Kidney (tissue), 13 donors: ENCODE measurements at regions not wholly inside any gene's neighbourhood (a gene's known extent, or its start where the extent isn't known, plus 50 kb on each side); places are given as distances from the start of the nearest gene placed in this dataset.

Experiments used
- DNase-seq, 5 donors: peaks; one replicate each; pipeline ENCODE4 v3.0.0-alpha.2; 2013 to 2020
- FAIRE-seq: peaks from 2 replicates; lab custom pipeline; 2012; peaks lifted over from hg19 to GRCh38; lab: Jason Lieb, UNC
- H3K27ac ChIP-seq, 2 donors: one replicate each; pipeline ENCODE4 v1.7.0; 2013; ENCODE audit warnings: low read depth in 2 of 2, low read length in 2 of 2, inconsistent platforms in 1 of 2
- H3K27me3 ChIP-seq: one replicate; pipeline ENCODE4 v1.7.1; 2013; ENCODE audit warnings: low read length, inconsistent platforms; ENCODE audit not compliant: control insufficient read depth, insufficient read depth
- H3K36me3 ChIP-seq, 3 donors: one replicate each; pipeline versions ENCODE4 v1.7.0 to v1.7.1; 2013; ENCODE audit warnings: low read length in 3 of 3, control low read depth in 1 of 3, inconsistent platforms in 1 of 3; ENCODE audit not compliant: insufficient read depth in 3 of 3, control insufficient read depth in 2 of 3
- H3K4me1 ChIP-seq, 3 donors: one replicate each; pipeline versions ENCODE4 v1.7.0 to v1.7.1; 2013; ENCODE audit warnings: low read length in 3 of 3, inconsistent platforms in 1 of 3, low read depth in 1 of 3; ENCODE audit not compliant: control insufficient read depth in 2 of 3, insufficient read depth in 2 of 3
- H3K4me3 ChIP-seq, 3 donors: one replicate each; pipeline versions ENCODE4 v1.7.0 to v1.8.1; 2013; ENCODE audit warnings: low read length in 3 of 3, control low read depth in 1 of 3, inconsistent platforms in 1 of 3
- H3K9ac ChIP-seq, 3 donors: one replicate each; pipeline versions ENCODE4 v1.7.0 to v1.7.1; 2013; ENCODE audit warnings: low read length in 3 of 3, control low read depth in 1 of 3, inconsistent platforms in 1 of 3
- H3K9me3 ChIP-seq, 3 donors: one replicate each; pipeline versions ENCODE4 v1.7.0 to v1.7.1; 2013; ENCODE audit warnings: low read length in 3 of 3, control low read depth in 1 of 3, inconsistent platforms in 1 of 3; ENCODE audit not compliant: control insufficient read depth in 2 of 3, insufficient read depth in 1 of 3
- intact Hi-C: fragments of 100-400 bp; cut with DNase I; formaldehyde crosslinking; loops from one replicate; pipeline ENCODE4 v1.11.1; 2022
- TF ChIP-seq, protein P1 (sequence below): IDR thresholded peaks from 3 replicates; pipeline ENCODE4 v1.5.1; 2012; ENCODE audit warnings: mild to moderate bottlenecking, moderate library complexity, borderline replicate concordance; ENCODE audit not compliant: insufficient read depth; ENCODE audit errors: extremely low read depth
- donor health status: control.
- donor health status: control.
- donor health status: control.
- donor health status: control.
- donor health status: control.
- donor health status: DM: yes; HTN: yes; CAD: no.
- donor health status: Normal renal cell carcinoma (clear cell type).

DNA sequence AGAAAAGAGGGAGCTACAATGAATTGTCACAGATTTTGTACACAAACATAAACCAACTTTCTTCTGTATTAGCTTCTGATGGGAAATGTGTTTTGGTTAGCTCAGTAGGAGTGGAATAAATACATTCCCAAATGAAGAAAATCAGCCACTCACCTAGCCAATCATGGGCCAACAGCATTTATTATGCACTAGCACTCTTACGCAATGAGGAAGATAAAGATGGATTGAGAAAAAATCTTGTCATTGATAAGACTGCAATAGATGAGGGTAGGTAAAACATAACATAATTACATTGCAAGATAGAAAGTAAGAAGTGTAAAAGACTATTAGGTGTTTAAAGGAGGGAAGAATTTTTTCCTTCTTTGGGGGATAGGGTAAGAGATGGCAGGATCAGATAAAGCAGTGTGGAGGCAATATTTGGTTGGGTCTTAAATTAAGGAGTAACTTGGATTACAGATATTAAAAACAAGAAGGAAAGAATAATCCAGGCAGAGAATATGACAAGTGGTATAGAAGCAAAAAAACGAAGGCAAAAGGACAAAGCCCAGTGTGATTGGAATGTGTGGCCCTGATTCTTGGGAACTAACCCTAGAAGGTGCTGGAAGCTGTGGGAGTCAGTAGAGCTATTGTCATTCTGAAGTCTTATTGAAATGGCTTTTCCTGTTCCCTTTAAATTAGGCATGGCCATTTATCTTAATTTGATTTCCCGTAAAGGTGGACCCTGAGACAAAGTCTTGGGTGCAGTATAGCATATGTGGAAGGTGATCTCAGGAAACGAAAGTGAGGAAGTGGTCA is 208.4 kb upstream of the MEX3C start:
- no peak overlapping the region for H3K27ac ChIP-seq
- TF ChIP-seq, protein P1, sequence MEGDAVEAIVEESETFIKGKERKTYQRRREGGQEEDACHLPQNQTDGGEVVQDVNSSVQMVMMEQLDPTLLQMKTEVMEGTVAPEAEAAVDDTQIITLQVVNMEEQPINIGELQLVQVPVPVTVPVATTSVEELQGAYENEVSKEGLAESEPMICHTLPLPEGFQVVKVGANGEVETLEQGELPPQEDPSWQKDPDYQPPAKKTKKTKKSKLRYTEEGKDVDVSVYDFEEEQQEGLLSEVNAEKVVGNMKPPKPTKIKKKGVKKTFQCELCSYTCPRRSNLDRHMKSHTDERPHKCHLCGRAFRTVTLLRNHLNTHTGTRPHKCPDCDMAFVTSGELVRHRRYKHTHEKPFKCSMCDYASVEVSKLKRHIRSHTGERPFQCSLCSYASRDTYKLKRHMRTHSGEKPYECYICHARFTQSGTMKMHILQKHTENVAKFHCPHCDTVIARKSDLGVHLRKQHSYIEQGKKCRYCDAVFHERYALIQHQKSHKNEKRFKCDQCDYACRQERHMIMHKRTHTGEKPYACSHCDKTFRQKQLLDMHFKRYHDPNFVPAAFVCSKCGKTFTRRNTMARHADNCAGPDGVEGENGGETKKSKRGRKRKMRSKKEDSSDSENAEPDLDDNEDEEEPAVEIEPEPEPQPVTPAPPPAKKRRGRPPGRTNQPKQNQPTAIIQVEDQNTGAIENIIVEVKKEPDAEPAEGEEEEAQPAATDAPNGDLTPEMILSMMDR: no peak
- DNase-seq (no peak), FAIRE-seq (no peak)
- no peaks in the 10 kb centered on the region for H3K27me3 ChIP-seq
- H3K9ac ChIP-seq: no peak overlapping the region
- H3K9me3 ChIP-seq: no peaks in the 10 kb centered on the region
- H3K4me1 ChIP-seq: no peaks in the 10 kb centered on the region
- no peak overlapping the region for H3K4me3 ChIP-seq
- no peaks in the 10 kb centered on the region for H3K36me3 ChIP-seq
- intact Hi-C loops: no loop called here

DNA sequence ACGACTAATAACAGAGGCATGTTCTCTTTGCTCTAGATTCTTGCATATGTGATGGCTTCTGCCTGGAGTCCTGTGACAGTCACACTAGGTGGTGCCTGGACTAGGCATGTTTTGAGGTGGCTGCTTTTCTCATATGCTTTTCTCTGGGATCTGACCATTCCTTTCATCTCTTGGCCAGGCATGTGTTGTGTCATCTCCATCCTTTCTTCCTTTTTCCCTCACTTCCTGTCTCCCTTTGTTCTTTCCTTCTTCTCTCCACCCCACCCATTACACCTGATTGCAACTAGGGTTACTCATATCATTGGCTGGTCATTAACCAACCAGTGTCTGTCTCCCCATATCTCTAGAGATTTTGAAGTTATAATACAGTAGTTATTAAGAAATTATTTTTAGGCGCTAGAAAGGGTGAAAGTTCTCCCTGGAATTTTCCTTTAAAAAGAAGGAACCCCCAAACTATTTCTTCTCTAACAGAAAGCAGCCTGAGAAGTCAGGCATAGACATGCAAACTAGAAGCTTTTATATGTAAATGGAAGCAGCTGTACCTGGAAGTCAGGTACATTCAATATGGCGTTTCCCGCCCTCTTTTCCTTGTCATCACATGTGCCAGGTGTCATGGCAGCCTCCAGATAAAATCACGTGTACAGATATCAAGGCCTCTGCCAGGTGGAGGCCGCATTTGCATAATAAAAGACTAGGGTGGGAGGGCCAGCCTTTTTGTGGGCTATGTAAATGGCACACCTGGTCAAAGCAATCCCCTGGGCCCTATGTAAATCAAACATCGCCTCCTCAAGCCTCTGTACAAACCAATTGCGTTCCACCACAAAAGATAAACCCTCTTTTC is 220.4 kb upstream of the MEX3C start:
- Histone ChIP-seq H3K4me3 (no peak overlapping the region), H3K4me1 (no peaks in the 10 kb centered on the region), H3K9me3 (no peaks in the 10 kb centered on the region), H3K27me3 (no peaks in the 10 kb centered on the region), H3K9ac (no peak overlapping the region), H3K27ac (no peak overlapping the region), H3K36me3 (no peaks in the 10 kb centered on the region)
- FAIRE-seq: no peak
- no peak for DNase-seq
- TF ChIP-seq, protein P1: no peak
- intact Hi-C loops: no loop called here

DNA sequence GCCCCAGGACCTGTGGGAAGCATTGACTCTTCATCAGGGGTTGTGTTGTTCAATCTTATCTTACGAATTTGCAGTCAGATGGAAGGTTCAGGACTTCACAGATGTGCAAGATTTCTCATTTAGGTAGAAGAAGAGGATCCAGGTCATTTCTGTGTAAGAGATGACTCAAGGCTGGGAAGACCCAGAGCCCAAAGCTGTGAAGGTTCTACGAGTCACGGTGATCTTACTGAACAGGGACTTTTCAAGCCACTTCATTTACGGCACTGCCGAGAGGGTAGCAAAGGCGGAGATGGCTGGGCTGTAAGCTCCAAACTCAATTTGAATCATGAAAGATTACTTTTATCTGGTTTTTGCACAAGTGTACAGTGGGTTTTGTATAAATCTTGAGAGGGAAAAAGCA is 228.0 kb upstream of the MEX3C start:
- TF ChIP-seq, protein P1: no peak
- Histone ChIP-seq H3K27ac (no peak overlapping the region), H3K4me1 (no peaks in the 10 kb centered on the region), H3K27me3 (no peaks in the 10 kb centered on the region), H3K9ac (no peak overlapping the region), H3K36me3 (no peaks in the 10 kb centered on the region), H3K9me3 (no peaks in the 10 kb centered on the region), H3K4me3 (no peak overlapping the region)
- FAIRE-seq (no peak), DNase-seq (no peak)
- intact Hi-C loops: no loop called here
